IPS-18a (cell line): ENCODE measurements at regions not wholly inside any gene's neighbourhood (a gene's known extent, or its start where the extent isn't known, plus 50 kb on each side); places are given as distances from the start of the nearest gene placed in this dataset.

Source experiments
- H3K27ac ChIP-seq: one replicate; pipeline ENCODE4 v1.5.1; 2013; ENCODE audit warnings: low read length
- H3K27me3 ChIP-seq: one replicate; pipeline ENCODE4 v1.6.1; 2013; ENCODE audit warnings: mild to moderate bottlenecking, low read length; ENCODE audit not compliant: control insufficient read depth, insufficient read depth
- H3K36me3 ChIP-seq: one replicate; pipeline ENCODE4 v1.6.1; 2013; ENCODE audit warnings: low read depth, low read length; ENCODE audit not compliant: control insufficient read depth
- H3K4me1 ChIP-seq: one replicate; pipeline ENCODE4 v1.6.1; 2013; ENCODE audit warnings: low read depth, low read length; ENCODE audit not compliant: control insufficient read depth
- H3K4me3 ChIP-seq: one replicate; pipeline ENCODE4 v1.5.1; 2013; ENCODE audit warnings: low read length
- H3K9ac ChIP-seq: one replicate; pipeline ENCODE4 v1.6.1; 2013; ENCODE audit warnings: mild to moderate bottlenecking, low read length, moderate library complexity
- H3K9me3 ChIP-seq: one replicate; pipeline ENCODE4 v1.6.1; 2013; ENCODE audit warnings: low read depth, low read length; ENCODE audit not compliant: control insufficient read depth

DNA sequence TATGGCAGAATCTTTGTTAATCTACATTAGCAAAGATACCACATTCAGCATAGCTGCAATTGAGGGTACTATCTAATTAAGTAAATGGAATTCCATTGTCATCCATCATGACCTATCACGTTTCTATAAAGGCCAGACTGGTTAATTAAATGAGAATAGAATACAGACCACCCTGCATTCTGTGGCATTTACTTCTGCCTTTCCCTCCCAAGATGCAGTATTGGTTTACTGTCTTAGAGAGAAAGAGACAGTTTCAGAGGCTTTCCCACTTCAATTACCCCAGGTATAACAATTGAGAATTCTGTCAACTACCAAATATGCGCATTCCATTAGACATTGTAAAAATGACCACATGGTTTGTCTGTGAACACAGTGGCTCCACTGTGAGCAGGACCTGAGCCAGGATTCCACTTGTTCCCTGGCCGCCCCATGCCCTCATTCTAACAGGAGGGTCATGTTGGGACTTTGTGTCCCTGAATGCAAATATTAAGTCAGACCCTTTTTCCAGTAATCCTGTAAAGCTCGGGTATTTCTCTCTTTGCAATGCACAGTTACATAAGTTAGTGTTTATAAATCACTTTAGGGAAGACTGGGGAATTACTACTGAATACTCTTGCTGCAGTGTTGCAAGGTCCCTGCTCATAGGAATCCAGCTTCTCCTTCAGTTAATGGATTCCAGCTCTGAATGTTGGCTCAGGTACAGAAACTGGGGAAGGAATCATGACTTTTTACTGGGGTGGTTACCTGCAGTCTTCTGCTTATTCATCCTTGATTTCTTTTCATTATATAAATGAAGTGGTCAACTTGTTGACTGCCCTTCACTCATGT, 261.0 kb downstream of the PDGFC start:
- no peaks in the 10 kb centered on the region for H3K4me1 ChIP-seq
- H3K9me3 ChIP-seq, result no peaks in the 10 kb centered on the region
- no peaks in the 10 kb centered on the region for H3K36me3 ChIP-seq
- no peaks in the 10 kb centered on the region for H3K27me3 ChIP-seq
- H3K9ac ChIP-seq, result no peak overlapping the region
- H3K4me3 ChIP-seq, result no peak overlapping the region
- H3K27ac ChIP-seq, result no peak overlapping the region

DNA sequence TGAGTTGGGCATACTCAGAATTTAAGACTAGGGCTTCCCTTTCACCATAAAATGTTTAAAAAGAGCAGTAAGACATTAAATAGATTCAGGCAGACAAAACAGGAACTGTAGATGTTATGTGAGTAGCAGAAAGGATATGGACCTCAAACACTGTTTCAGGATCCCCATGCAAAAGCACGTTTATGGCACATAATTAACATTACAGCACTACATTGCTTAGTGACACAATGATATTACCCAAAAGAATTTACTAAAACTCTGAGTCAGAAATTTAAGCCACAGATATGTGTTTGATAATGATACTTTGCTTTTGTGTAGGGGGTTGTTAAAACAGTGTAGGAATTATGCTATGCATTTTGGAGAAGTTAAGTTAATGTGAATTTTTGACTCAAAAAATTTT, 266.3 kb downstream of the PDGFC start:
- Histone ChIP-seq H3K27me3 (no peaks in the 10 kb centered on the region), H3K4me1 (no peaks in the 10 kb centered on the region), H3K9ac (no peak overlapping the region), H3K27ac (no peak overlapping the region), H3K36me3 (no peaks in the 10 kb centered on the region), H3K4me3 (no peak overlapping the region), H3K9me3 (no peaks in the 10 kb centered on the region)

GRCh38 chr4:156695163-156695562, 276.4 kb downstream of the PDGFC start:
- H3K27me3 ChIP-seq, result no peaks in the 10 kb centered on the region
- no peak overlapping the region for H3K4me3 ChIP-seq
- H3K36me3 ChIP-seq, result no peaks in the 10 kb centered on the region
- H3K9me3 ChIP-seq, result no peaks in the 10 kb centered on the region
- H3K9ac ChIP-seq, result no peak overlapping the region
- H3K4me1 ChIP-seq, result no peaks in the 10 kb centered on the region
- no peak overlapping the region for H3K27ac ChIP-seq

- no peak overlapping the region for H3K9ac ChIP-seq
- H3K9me3 ChIP-seq, result no peaks in the 10 kb centered on the region
- no peak overlapping the region for H3K27ac ChIP-seq
- H3K27me3 ChIP-seq, result no peaks in the 10 kb centered on the region
- no peaks in the 10 kb centered on the region for H3K4me1 ChIP-seq
- no peak overlapping the region for H3K4me3 ChIP-seq
- H3K36me3 ChIP-seq, result no peaks in the 10 kb centered on the region
Observed at GRCh38 chr4:156694413-156694812, 277.2 kb downstream of the PDGFC start.

- Histone ChIP-seq H3K4me3 (no peak overlapping the region), H3K27ac (no peak overlapping the region), H3K36me3 (no peaks in the 10 kb centered on the region), H3K27me3 (no peaks in the 10 kb centered on the region), H3K9ac (no peak overlapping the region), H3K4me1 (no peaks in the 10 kb centered on the region), H3K9me3 (no peaks in the 10 kb centered on the region)
Observed at GRCh38 chr4:156693557-156693956, 278.0 kb downstream of the PDGFC start.

DNA sequence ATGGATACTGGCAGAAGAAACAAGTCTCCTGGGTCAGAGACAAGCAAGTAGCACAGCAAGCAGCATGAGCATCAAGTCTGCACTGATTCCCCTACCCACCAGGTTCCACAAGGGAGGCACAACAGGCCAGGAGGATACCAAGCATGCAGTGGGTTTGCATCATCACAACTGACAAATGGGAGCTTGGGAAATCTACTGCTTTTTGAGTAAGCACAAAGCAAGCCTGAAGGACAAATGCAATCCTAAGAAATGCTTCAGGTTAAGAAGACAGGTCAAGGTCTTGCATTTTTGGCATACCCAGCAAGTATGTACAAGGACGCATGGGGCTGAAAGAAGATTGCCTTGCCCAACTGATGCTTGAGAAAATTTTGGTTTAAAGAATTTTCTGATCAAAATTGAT, 279.6 kb downstream of the PDGFC start:
- Histone ChIP-seq H3K9ac (no peak overlapping the region), H3K4me3 (no peak overlapping the region), H3K36me3 (no peaks in the 10 kb centered on the region), H3K4me1 (no peaks in the 10 kb centered on the region), H3K27ac (no peak overlapping the region), H3K9me3 (no peaks in the 10 kb centered on the region), H3K27me3 (no peaks in the 10 kb centered on the region)

DNA sequence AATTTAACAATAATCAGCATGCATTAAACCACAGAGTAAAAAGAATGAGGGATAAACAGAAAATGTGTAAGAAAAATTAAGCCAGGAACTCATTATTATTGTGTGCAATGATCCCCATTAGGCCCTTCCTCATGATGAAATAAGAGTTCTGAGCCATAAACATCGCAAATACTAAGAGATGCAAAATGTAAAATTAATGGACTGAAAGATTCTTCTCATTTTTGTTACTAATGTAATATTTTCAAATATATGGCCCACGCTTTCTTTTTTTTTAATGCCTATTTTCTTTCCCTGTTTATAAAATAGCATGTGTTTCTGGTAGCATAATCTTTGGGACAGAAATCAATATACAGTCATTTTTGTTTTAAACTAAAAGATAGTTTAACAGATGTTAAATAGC, 281.0 kb downstream of the PDGFC start:
- no peaks in the 10 kb centered on the region for H3K27me3 ChIP-seq
- H3K9ac ChIP-seq, result no peak overlapping the region
- H3K9me3 ChIP-seq, result no peaks in the 10 kb centered on the region
- no peak overlapping the region for H3K27ac ChIP-seq
- no peak overlapping the region for H3K4me3 ChIP-seq
- H3K4me1 ChIP-seq, result no peaks in the 10 kb centered on the region
- H3K36me3 ChIP-seq, result no peaks in the 10 kb centered on the region

GRCh38 chr4:156686120-156686519, 285.5 kb downstream of the PDGFC start:
- no peak overlapping the region for H3K27ac ChIP-seq
- H3K4me1 ChIP-seq, result no peaks in the 10 kb centered on the region
- no peak overlapping the region for H3K9ac ChIP-seq
- H3K27me3 ChIP-seq, result no peaks in the 10 kb centered on the region
- H3K36me3 ChIP-seq, result no peaks in the 10 kb centered on the region
- no peak overlapping the region for H3K4me3 ChIP-seq
- no peaks in the 10 kb centered on the region for H3K9me3 ChIP-seq

- no peaks in the 10 kb centered on the region for H3K4me1 ChIP-seq
- H3K9me3 ChIP-seq, result no peaks in the 10 kb centered on the region
- H3K4me3 ChIP-seq, result no peak overlapping the region
- no peaks in the 10 kb centered on the region for H3K36me3 ChIP-seq
- no peaks in the 10 kb centered on the region for H3K27me3 ChIP-seq
- H3K27ac ChIP-seq, result no peak overlapping the region
- H3K9ac ChIP-seq, result no peak overlapping the region
Observed at GRCh38 chr4:156685308-156685707, 286.3 kb downstream of the PDGFC start.

- Histone ChIP-seq H3K4me3 (no peak overlapping the region), H3K27ac (no peak overlapping the region), H3K9ac (no peak overlapping the region), H3K36me3 (no peaks in the 10 kb centered on the region), H3K4me1 (peaks cover 3% of the 10 kb centered on the region), H3K27me3 (no peaks in the 10 kb centered on the region), H3K9me3 (no peaks in the 10 kb centered on the region)
Observed at GRCh38 chr4:156677656-156678055, 293.9 kb downstream of the PDGFC start.

DNA sequence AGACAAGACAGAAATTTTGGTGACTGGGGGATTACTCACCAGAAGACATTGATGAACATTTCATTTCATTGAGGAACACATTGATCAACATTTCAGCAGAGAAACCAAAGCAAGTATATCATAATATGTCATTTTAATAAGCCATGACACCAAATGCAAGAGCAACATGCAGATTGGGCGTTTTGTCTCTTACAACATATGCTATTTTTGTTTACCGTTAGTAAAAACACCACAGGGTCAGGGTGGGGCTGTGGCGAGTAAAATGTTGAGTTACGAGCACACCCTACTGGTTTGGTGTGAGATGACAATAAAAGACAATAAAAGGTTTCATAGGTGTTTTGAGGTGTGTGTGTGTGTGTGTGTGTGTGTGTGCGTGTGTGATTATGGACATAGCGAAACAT, 294.5 kb downstream of the PDGFC start:
- no peaks in the 10 kb centered on the region for H3K36me3 ChIP-seq
- no peak overlapping the region for H3K4me3 ChIP-seq
- H3K27me3 ChIP-seq, result no peaks in the 10 kb centered on the region
- H3K27ac ChIP-seq, result no peak overlapping the region
- H3K4me1 ChIP-seq, result peaks cover 7% of the 10 kb centered on the region
- H3K9me3 ChIP-seq, result no peaks in the 10 kb centered on the region
- H3K9ac ChIP-seq, result no peak overlapping the region

DNA sequence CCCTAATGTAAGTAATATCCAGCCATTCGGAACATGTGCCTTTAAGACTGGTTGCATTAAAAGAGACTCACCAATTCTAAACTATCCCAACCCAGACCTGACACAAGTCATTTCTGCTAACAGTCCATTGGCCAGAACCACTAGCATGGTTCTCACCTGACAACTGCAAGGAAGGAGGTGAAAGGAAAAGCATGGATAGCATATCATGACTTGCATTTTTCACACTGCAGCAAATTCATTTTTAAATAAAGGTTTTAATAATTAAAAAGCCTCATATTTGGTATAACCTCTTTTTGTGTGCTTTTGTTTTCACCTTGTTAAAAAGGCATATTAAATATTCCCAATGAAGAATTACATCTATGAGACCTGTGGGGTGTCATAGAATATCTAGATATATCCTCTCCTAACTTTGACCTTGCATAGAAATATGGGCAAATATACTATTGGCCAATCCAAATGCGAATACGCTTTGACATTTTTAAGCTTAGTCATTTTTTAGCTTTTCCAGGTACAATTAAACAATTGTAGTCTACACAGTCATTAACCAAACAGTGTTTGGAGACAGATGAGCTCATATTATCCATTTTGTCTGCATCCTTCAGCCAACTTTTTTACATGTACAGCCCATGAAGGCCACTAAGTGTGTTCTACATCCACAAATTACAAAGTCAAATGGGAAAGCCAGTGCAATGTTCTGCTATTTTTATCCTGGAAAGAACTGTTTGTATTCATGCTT, 295.3 kb downstream of the PDGFC start:
- no peak overlapping the region for H3K9ac ChIP-seq
- no peak overlapping the region for H3K27ac ChIP-seq

More for the DNA sequence above, 295.3 kb downstream of the PDGFC start:
- no peaks in the 10 kb centered on the region for H3K27me3 ChIP-seq
- H3K4me3 ChIP-seq, result no peak overlapping the region
- H3K36me3 ChIP-seq, result no peaks in the 10 kb centered on the region
- peaks cover 7% of the 10 kb centered on the region for H3K4me1 ChIP-seq
- H3K9me3 ChIP-seq, result no peaks in the 10 kb centered on the region
